SK-N-SH (cell line): ENCODE measurements at regions not wholly inside any gene's neighbourhood (a gene's known extent, or its start where the extent isn't known, plus 50 kb on each side); places are given as distances from the start of the nearest gene placed in this dataset.

Experiments
- CTCF ChIA-PET: fragments of 300-600, 350-600 bp; formaldehyde crosslinking; extraction: SDS; loops from one replicate; lab custom pipeline; 2021; lab: Yijun Ruan, JAX
- POLR2A ChIA-PET: fragments of 350-600 bp; sonication (Branson Sonifier 250); formaldehyde crosslinking; extraction: SDS; loops from one replicate; lab custom pipeline; 2020; ENCODE audit warnings: antibody characterized with exemption, inconsistent platforms; lab: Yijun Ruan, JAX
- DNase-seq: peaks from one replicate; pipeline ENCODE4 v3.0.0; 2012
- H2AFZ ChIP-seq: fragments of 200-600 bp; sonication (generic); 2 replicates; pipeline ENCODE4 v1.8.1; 2016; ENCODE audit warnings: antibody characterized with exemption, mild to moderate bottlenecking, low read depth
- H3F3A ChIP-seq: fragments of 200-600 bp; sonication (generic); replicated peaks from 2 replicates; pipeline ENCODE3; 2016; ENCODE audit warnings: antibody characterized with exemption, mild to moderate bottlenecking; ENCODE audit not compliant: insufficient read depth
- H3K27ac ChIP-seq, 2 experiments: fragments of 200-500 bp in 1 of 2; fragments of 200-600 bp in 1 of 2; sonication (Bioruptor generic) in 1 of 2; sonication (generic), shearing (Covaris generic) in 1 of 2; 2 replicates each; pipeline versions ENCODE4 v1.5.1 to v1.6.1; 2014 to 2016; ENCODE audit warnings: low read depth in 2 of 2, inconsistent platforms in 1 of 2, low read length in 1 of 2, mild to moderate bottlenecking in 1 of 2, mixed read lengths in 1 of 2
- H3K27me3 ChIP-seq: fragments of 200-600 bp; sonication (generic), shearing (Covaris generic); 2 replicates; pipeline ENCODE4 v1.6.1; 2016; ENCODE audit warnings: mixed run types; ENCODE audit not compliant: insufficient read depth
- H3K36me3 ChIP-seq, 2 experiments: fragments of 200-500 bp in 1 of 2; fragments of 200-600 bp in 1 of 2; sonication (Bioruptor generic) in 1 of 2; sonication (generic) in 1 of 2; replicated peaks in 1 of 2; 2 replicates each; pipeline versions ENCODE3 to v1.5.1; 2014 to 2016; ENCODE audit warnings: low read length in 1 of 2, mild to moderate bottlenecking in 1 of 2; ENCODE audit not compliant: insufficient read depth in 2 of 2, control insufficient read depth in 1 of 2
- H3K4me1 ChIP-seq, 2 experiments: fragments of 200-500 bp in 1 of 2; fragments of 200-600 bp in 1 of 2; sonication (Bioruptor generic) in 1 of 2; sonication (generic), shearing (Covaris generic) in 1 of 2; 2 replicates each; pipeline versions ENCODE4 v1.5.1 to v1.6.1; 2014 to 2016; ENCODE audit warnings: low read depth in 1 of 2, low read length in 1 of 2, mixed run types in 1 of 2; ENCODE audit not compliant: insufficient read depth in 2 of 2, control insufficient read depth in 1 of 2
- H3K4me2 ChIP-seq: fragments of 200-600 bp; sonication (generic), shearing (Covaris generic); 2 replicates; pipeline ENCODE4 v1.6.1; 2017; ENCODE audit warnings: mixed run types
- H3K4me3 ChIP-seq, 2 experiments: fragments of 200-500 bp in 1 of 2; fragments of 200-600 bp in 1 of 2; sonication (Bioruptor generic) in 1 of 2; sonication (generic), shearing (Covaris generic) in 1 of 2; 2 replicates each; pipeline versions ENCODE4 v1.5.1 to v1.8.1; 2014 to 2016; ENCODE audit warnings: low read depth in 2 of 2, inconsistent platforms in 1 of 2, low read length in 1 of 2, mild to moderate bottlenecking in 1 of 2, mixed read lengths in 1 of 2, moderate library complexity in 1 of 2
- H3K79me2 ChIP-seq: fragments of 200-600 bp; sonication (generic); 2 replicates; pipeline ENCODE4 v1.8.1; 2017; ENCODE audit warnings: mild to moderate bottlenecking; ENCODE audit not compliant: insufficient read depth
- H3K9ac ChIP-seq: fragments of 200-600 bp; sonication (generic); 2 replicates; pipeline ENCODE4 v1.6.1; 2017; ENCODE audit warnings: mixed run types
- H3K9me2 ChIP-seq: fragments of 200-600 bp; sonication (generic); 2 replicates; pipeline ENCODE4 v1.6.1; 2017; ENCODE audit warnings: mixed run types
- H3K9me3 ChIP-seq: fragments of 200-600 bp; sonication (generic); 2 replicates; pipeline ENCODE4 v1.6.1; 2017; ENCODE audit warnings: mixed run types, mild to moderate bottlenecking, moderate library complexity
- H4K20me1 ChIP-seq: fragments of 200-600 bp; sonication (generic); 2 replicates; pipeline ENCODE4 v1.6.1; 2017; ENCODE audit warnings: mild to moderate bottlenecking, mixed run types; ENCODE audit not compliant: insufficient read depth
- CHD2 ChIP-seq: fragments of 150-350 bp; IDR thresholded peaks from 2 replicates; pipeline ENCODE4 v1.6.1; 2018; ENCODE audit warnings: low read length; ENCODE audit not compliant: partially characterized antibody
- ELF1 ChIP-seq: IDR thresholded peaks from 2 replicates; pipeline ENCODE4 v1.4.0; 2012
- EP300 ChIP-seq, 2 experiments: IDR thresholded peaks; 2 replicates each; pipeline versions ENCODE4 v1.4.0 to v1.6.1; 2012; ENCODE audit warnings: borderline replicate concordance in 1 of 2, low read depth in 1 of 2, low read length in 1 of 2
- FOSL2 ChIP-seq: IDR thresholded peaks from 2 replicates; pipeline ENCODE4 v1.4.0; 2012; ENCODE audit warnings: low read depth, mild to moderate bottlenecking, moderate library complexity, borderline replicate concordance
- JUND ChIP-seq: IDR thresholded peaks from 2 replicates; pipeline ENCODE4 v1.4.0; 2012
- MEF2A ChIP-seq: IDR thresholded peaks from 2 replicates; pipeline ENCODE4 v1.4.0; 2012; ENCODE audit warnings: low read depth, borderline replicate concordance
- NFIC ChIP-seq: IDR thresholded peaks from 2 replicates; pipeline ENCODE4 v1.4.0; 2012; ENCODE audit warnings: borderline replicate concordance
- RAD21 ChIP-seq: IDR thresholded peaks from 2 replicates; pipeline ENCODE4 v1.6.1; 2012; ENCODE audit warnings: mild to moderate bottlenecking, low read length
- RCOR1 ChIP-seq: fragments of 150-350 bp; IDR thresholded peaks from 2 replicates; pipeline ENCODE4 v1.6.1; 2017; ENCODE audit warnings: antibody characterized with exemption, low read length
- RXRA ChIP-seq: IDR thresholded peaks from 2 replicates; pipeline ENCODE4 v1.4.0; 2012; ENCODE audit warnings: low read depth, mild to moderate bottlenecking, borderline replicate concordance
- SMC3 ChIP-seq: IDR thresholded peaks from 2 replicates; pipeline ENCODE4 v1.6.1; 2012; ENCODE audit warnings: low read depth, low read length, improper control_type of control experiment
- TAF1 ChIP-seq: IDR thresholded peaks from 2 replicates; pipeline ENCODE4 v1.6.1; 2012; ENCODE audit warnings: low read depth, mild to moderate bottlenecking, low read length, moderate library complexity, borderline replicate concordance
- YY1 ChIP-seq: IDR thresholded peaks from 2 replicates; pipeline ENCODE4 v1.4.0; 2012; ENCODE audit warnings: low read depth, mild to moderate bottlenecking
- WGBS: methylation state at CpG from one replicate; pipeline ENCODE4 v1.1.6; 2017; ENCODE audit warnings: low lambda C conversion rate; 5-methylcytosine and 5-hydroxymethylcytosine counted together
- TF ChIP-seq, protein P1 (sequence below): IDR thresholded peaks from 2 replicates; pipeline ENCODE4 v1.4.0; 2012; ENCODE audit warnings: low read depth
- TF ChIP-seq, protein P2 (sequence below): IDR thresholded peaks from 2 replicates; pipeline ENCODE4 v1.4.0; 2012; ENCODE audit warnings: low read depth, borderline replicate concordance
- TF ChIP-seq, protein P3 (sequence below): fragments of 200-600 bp; sonication (generic); IDR thresholded peaks from 2 replicates; pipeline ENCODE4 v1.6.1; 2017; ENCODE audit warnings: antibody characterized with exemption, mild to moderate bottlenecking, moderate library complexity
- TF ChIP-seq, protein P4 (sequence below): IDR thresholded peaks from 2 replicates; pipeline ENCODE4; 2012

DNA sequence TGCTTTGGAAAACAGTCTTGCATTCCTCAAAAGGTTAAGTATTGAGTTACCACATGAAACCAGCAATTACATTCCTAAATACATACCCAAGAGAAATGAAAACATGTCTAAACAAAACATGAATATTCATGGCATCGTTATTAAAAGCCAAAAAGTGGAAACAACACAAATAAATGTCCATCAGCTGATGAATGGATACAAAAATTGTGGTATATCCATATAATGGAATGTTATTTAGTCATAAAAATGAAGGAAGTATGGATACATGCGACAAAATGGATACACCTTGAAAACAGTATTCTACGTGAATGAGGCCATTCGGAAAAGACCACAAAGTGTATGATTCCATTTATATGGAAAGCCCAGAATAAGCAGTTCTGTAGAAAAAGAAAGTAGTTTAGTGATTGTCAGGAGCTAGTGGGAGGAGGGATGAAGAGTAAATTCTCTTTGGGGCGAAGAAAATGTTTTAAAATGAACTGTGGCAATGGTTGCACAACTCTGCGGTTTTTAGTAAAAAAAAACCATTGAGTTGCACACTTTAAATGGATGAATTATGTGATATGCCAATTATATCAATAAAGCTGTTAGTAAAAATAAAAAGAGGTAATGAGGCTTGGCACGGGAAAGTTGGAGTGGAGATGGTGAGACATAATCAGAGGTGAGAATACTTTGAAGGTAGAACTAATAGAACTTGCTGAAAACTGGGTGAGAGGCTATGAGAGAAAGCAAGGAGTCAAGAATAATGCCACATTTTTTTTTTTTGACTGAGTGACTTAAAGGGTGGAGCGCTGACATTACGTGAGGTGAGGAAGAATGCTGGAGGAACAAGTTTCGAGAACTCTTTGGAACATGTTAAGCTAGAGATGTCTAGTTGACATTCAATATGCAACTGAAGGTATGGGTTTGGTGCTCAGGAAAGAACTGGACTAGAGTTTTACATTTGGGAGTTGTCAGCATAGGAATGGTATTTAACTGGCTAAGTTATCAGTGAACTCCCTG lies 194.9 kb upstream of the ZNF608 start (continued):
- TF ChIP-seq, protein P1, sequence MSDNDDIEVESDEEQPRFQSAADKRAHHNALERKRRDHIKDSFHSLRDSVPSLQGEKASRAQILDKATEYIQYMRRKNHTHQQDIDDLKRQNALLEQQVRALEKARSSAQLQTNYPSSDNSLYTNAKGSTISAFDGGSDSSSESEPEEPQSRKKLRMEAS, result no peak
- TF ChIP-seq YY1, result no peak
- no peak for TF ChIP-seq NFIC
- no peak for TF ChIP-seq RAD21

DNA sequence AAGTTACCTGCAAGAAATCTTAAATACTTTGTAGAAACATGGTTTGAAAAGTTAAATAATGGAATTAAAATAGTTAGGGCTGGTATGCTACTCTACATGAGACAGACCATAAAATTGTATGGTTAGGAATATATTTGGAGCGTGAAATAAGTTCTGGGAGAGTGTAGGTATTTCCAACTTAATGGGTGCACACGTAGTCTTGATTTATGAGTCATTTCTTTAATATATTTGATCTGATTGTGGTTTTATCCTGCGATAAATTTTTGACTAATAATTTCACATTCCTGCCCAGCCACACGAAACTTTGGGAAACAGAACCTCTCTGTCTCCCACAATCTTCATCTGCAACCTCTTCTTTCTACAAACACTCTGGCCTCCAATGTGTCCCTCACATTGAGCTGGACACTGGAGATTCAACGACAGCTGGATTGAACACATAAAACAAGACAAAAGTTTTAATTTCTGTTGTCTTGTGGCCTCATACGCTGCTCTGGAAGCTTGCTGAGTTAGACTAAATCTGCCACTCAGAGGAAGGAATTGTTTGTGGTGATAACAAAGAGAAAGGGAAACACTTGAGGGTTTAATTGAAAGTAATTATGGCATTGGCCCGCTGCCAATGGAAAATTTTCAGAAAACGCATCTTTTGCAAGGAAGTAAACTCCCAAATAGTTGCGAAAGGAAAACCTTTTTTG lies 201.8 kb upstream of the ZNF608 start:
- TF ChIP-seq TAF1, result no peak
- no peak for TF ChIP-seq MEF2A
- TF ChIP-seq, protein P2, sequence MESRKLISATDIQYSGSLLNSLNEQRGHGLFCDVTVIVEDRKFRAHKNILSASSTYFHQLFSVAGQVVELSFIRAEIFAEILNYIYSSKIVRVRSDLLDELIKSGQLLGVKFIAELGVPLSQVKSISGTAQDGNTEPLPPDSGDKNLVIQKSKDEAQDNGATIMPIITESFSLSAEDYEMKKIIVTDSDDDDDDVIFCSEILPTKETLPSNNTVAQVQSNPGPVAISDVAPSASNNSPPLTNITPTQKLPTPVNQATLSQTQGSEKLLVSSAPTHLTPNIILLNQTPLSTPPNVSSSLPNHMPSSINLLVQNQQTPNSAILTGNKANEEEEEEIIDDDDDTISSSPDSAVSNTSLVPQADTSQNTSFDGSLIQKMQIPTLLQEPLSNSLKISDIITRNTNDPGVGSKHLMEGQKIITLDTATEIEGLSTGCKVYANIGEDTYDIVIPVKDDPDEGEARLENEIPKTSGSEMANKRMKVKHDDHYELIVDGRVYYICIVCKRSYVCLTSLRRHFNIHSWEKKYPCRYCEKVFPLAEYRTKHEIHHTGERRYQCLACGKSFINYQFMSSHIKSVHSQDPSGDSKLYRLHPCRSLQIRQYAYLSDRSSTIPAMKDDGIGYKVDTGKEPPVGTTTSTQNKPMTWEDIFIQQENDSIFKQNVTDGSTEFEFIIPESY, result no peak
- TF ChIP-seq EP300 (IDR thresholded peaks at IDR 0.05; ENCODE audit: borderline replicate concordance in 1 of 2, low read depth in 1 of 2, low read length in 1 of 2), result no peak
- no peak for TF ChIP-seq SMC3
- no peak for TF ChIP-seq RCOR1
- no peak for TF ChIP-seq JUND
- no peak for TF ChIP-seq RAD21
- TF ChIP-seq, protein P3, sequence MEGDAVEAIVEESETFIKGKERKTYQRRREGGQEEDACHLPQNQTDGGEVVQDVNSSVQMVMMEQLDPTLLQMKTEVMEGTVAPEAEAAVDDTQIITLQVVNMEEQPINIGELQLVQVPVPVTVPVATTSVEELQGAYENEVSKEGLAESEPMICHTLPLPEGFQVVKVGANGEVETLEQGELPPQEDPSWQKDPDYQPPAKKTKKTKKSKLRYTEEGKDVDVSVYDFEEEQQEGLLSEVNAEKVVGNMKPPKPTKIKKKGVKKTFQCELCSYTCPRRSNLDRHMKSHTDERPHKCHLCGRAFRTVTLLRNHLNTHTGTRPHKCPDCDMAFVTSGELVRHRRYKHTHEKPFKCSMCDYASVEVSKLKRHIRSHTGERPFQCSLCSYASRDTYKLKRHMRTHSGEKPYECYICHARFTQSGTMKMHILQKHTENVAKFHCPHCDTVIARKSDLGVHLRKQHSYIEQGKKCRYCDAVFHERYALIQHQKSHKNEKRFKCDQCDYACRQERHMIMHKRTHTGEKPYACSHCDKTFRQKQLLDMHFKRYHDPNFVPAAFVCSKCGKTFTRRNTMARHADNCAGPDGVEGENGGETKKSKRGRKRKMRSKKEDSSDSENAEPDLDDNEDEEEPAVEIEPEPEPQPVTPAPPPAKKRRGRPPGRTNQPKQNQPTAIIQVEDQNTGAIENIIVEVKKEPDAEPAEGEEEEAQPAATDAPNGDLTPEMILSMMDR, result no peak
- TF ChIP-seq, protein P4, sequence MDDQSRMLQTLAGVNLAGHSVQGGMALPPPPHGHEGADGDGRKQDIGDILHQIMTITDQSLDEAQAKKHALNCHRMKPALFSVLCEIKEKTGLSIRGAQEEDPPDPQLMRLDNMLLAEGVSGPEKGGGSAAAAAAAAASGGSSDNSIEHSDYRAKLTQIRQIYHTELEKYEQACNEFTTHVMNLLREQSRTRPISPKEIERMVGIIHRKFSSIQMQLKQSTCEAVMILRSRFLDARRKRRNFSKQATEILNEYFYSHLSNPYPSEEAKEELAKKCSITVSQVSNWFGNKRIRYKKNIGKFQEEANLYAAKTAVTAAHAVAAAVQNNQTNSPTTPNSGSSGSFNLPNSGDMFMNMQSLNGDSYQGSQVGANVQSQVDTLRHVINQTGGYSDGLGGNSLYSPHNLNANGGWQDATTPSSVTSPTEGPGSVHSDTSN, result no peak
- no peak for TF ChIP-seq FOSL2
- TF ChIP-seq RXRA, result no peak
- TF ChIP-seq CHD2, result no peak
- no peak for TF ChIP-seq ELF1
- Histone ChIP-seq H3F3A (no peaks in the 10 kb centered on the region), H3K9me3 (no peaks in the 10 kb centered on the region), H3K27me3 (no peaks in the 10 kb centered on the region), H3K27ac (no peak overlapping the region), H3K4me2 (no peak overlapping the region), H3K4me3 (no peak overlapping the region), H3K4me1 (no peaks in the 10 kb centered on the region), H3K9me2 (no peaks in the 10 kb centered on the region), H3K9ac (no peak overlapping the region), H3K36me3 (no peaks in the 10 kb centered on the region), H2AFZ (no peak overlapping the region), H4K20me1 (no peaks in the 10 kb centered on the region), H3K79me2 (no peaks in the 10 kb centered on the region)
- WGBS, result 73% methylated on average over 9 of the region's 9 CpGs
- ChIA-PET POLR2A (no interaction called here), CTCF (interaction anchor here (0.8 to 0.9 kb wide), 2 partner anchors 15 to 114 kb away, joined by 3 read pairs; no protein-coding TSS in a partner anchor)
- DNase-seq, result no peak
